Activated B cell treated with CpG ODN at 0.5 μM for 24 hours (primary cell): ENCODE measurements at regions not wholly inside any gene's neighbourhood (a gene's known extent, or its start where the extent isn't known, plus 50 kb on each side); places are given as distances from the start of the nearest gene placed in this dataset.
A peak's percentile ranks its signal among the peaks of the same experiment; 100 is the strongest.

Source experiments
- ATAC-seq: fragments of 200-7000 bp; cut with Tn5 transposase; one replicate; pipeline ENCODE4 v1.10.0; 2021; ENCODE audit warnings: low read depth, mild to moderate bottlenecking, moderate library complexity
- CTCF ChIA-PET: fragments of 350-600 bp; sonication (Branson Sonifier 250); formaldehyde crosslinking; loops from one replicate; lab custom pipeline; 2021; ENCODE audit warnings: antibody characterized with exemption; lab: Charles Lee
- POLR2A ChIA-PET: fragments of 350-600 bp; sonication (Branson Sonifier 250); formaldehyde crosslinking; loops from one replicate; lab custom pipeline; 2021; ENCODE audit warnings: antibody characterized with exemption; lab: Charles Lee
- DNase-seq: peaks from one replicate; pipeline ENCODE4 v3.0.0; 2022
- H3K27ac Mint-ChIP-seq: one replicate; pipeline ENCODE4 v1.8.0; 2020; ENCODE audit warnings: mixed read lengths
- H3K27me3 Mint-ChIP-seq: one replicate; pipeline ENCODE4 v1.8.0; 2021; ENCODE audit warnings: mixed read lengths
- H3K36me3 Mint-ChIP-seq: one replicate; pipeline ENCODE4 v1.8.0; 2021; ENCODE audit warnings: low read depth, mixed read lengths
- H3K4me1 Mint-ChIP-seq: one replicate; pipeline ENCODE4 v1.8.0; 2021; ENCODE audit warnings: mixed read lengths
- H3K4me3 Mint-ChIP-seq: one replicate; pipeline ENCODE4 v1.8.0; 2020; ENCODE audit warnings: mild to moderate bottlenecking, mixed read lengths
- H3K9me3 Mint-ChIP-seq: one replicate; pipeline ENCODE4 v1.8.0; 2020; ENCODE audit warnings: mixed read lengths
- intact Hi-C: fragments of 100-400 bp; cut with micrococcal nuclease; formaldehyde crosslinking; loops from one replicate; pipeline ENCODE4 v1.15.1; 2024
- TF ChIP-seq, protein P1 (sequence below): fragments of 200-600 bp; IDR thresholded peaks from one replicate; pipeline ENCODE4 v1.8.0; 2022; ENCODE audit warnings: antibody characterized with exemption, mild to moderate bottlenecking

DNA sequence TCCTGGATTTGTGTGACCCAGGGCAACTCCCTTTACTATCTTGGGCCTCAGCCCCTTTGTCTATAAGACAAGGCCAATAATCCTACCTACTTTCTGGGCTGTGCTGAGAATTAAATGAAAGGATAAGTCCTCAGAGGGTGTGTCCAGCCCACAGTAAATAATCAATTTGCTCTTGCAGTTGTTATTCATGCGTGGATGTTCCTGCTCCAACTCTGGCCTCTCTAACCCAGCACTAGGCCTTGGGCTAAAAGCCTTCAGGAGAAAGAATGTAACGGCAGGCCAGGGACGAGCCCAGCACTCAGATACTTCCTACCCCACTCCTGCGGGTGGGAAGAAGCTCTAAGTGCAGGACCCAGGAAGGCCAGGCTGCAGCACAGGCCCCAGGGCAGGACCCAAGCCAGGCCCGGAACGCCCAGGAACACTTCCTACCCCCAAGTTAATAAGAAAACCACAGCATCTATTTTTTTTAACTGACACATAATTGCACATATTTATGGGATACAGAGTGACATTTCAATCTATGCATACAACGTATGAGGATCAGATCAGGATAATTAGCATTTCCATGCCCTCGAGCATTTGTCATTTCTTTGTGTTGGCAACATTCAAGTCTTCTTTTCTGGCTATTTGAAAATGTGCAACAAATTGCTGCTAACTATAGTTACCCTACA is 179.6 kb upstream of the RBPJ start:
- CTCF ChIA-PET = no interaction called here
- Mint-ChIP-seq H3K9me3 (no peaks in the 10 kb centered on the region), H3K4me3 (no peak overlapping the region), H3K36me3 (no peaks in the 10 kb centered on the region), H3K4me1 (peaks cover 12% of the 10 kb centered on the region), H3K27me3 (no peaks in the 10 kb centered on the region), H3K27ac (no peak overlapping the region)
- TF ChIP-seq, protein P1, sequence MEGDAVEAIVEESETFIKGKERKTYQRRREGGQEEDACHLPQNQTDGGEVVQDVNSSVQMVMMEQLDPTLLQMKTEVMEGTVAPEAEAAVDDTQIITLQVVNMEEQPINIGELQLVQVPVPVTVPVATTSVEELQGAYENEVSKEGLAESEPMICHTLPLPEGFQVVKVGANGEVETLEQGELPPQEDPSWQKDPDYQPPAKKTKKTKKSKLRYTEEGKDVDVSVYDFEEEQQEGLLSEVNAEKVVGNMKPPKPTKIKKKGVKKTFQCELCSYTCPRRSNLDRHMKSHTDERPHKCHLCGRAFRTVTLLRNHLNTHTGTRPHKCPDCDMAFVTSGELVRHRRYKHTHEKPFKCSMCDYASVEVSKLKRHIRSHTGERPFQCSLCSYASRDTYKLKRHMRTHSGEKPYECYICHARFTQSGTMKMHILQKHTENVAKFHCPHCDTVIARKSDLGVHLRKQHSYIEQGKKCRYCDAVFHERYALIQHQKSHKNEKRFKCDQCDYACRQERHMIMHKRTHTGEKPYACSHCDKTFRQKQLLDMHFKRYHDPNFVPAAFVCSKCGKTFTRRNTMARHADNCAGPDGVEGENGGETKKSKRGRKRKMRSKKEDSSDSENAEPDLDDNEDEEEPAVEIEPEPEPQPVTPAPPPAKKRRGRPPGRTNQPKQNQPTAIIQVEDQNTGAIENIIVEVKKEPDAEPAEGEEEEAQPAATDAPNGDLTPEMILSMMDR = no peak
- POLR2A ChIA-PET = interaction anchor here (0.8 kb wide), 1 partner anchor 179 kb away, joined by 4 read pairs; no protein-coding TSS in a partner anchor
- DNase-seq (no peak), ATAC-seq (no peak)
- intact Hi-C loops = no loop called here

DNA sequence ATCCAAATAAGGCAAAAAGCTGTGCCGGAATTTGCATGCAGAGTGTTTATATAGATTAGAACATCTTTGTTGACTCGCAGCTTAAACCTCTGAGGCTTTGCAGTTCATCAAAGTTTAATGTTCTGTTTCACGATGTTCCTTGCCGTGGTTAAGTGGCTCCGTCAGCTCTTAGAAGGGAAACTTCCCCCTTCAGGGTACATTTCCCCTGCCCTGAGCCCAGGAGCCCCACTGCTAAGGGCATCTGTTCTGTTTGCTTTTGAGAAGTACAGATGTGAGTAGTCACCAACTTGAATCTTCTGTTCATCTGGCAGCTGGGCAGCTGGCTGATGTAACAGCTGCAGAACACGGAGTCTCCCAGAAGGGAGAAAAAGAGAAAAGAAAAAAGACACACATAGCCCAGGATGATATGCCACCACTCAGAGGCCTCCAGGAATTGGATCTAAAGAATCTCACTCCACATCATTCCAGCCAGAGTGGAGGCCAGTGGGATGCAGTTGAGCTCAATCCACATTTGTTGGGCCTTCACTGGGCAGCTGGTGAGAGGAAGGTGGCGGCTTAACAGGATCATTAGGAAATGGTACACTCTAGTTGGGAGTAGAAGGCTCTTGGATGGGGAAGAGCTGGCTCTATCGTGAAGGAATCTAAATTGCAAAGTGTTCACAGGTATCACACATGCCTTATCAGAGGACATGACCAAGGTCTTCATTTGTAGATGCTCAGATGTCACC is 178.7 kb upstream of the RBPJ start:
- ChIA-PET CTCF (no interaction called here), POLR2A (interaction anchor here (0.8 kb wide), 1 partner anchor 178 kb away, joined by 4 read pairs; no protein-coding TSS in a partner anchor)
- DNase-seq (no peak), ATAC-seq (peak; percentile 66)
- no peaks in the 10 kb centered on the region for H3K27me3 Mint-ChIP-seq
- H3K4me3 Mint-ChIP-seq = no peak overlapping the region
- H3K27ac Mint-ChIP-seq = peak overlapping the region; percentile 21
- peaks cover 12% of the 10 kb centered on the region for H3K4me1 Mint-ChIP-seq
- no peaks in the 10 kb centered on the region for H3K36me3 Mint-ChIP-seq
- H3K9me3 Mint-ChIP-seq = no peaks in the 10 kb centered on the region
- TF ChIP-seq, protein P1 = no peak
- intact Hi-C loops = no loop called here

DNA sequence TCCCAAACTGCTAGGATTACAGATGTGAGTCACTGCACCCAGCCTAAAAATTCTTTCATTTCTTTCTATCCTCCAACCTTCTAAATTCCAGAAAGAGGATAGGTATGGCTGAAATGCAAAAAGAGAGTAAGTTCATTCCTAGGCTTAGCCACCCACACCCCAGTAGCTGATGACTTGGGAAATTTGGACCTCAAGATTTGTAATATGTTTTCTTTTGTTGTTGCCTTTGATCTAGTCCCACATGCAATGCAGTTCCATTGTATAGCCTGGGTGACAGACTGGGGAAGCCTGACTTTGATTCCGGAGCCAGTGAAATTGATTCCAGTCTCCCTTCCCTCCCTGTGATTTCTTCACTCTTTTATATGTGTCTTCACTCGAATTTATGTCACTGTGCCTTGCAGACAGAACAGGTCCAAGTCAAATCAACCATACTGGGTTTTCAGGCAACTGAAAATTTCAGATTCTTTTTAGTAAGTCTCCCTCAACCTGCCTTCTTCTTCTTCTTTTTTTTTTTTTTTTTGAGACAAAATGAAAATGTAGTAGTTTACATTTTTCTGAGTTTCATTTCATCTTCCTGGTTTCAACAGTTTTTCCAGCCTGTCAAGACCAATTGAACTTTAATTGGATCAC is 176.2 kb upstream of the RBPJ start:
- TF ChIP-seq, protein P1 = no peak
- intact Hi-C loops = no loop called here
- POLR2A ChIA-PET = no interaction called here
- Mint-ChIP-seq H3K4me3 (no peak overlapping the region), H3K9me3 (no peaks in the 10 kb centered on the region), H3K27ac (no peak overlapping the region), H3K4me1 (peaks cover 12% of the 10 kb centered on the region), H3K36me3 (no peaks in the 10 kb centered on the region), H3K27me3 (no peaks in the 10 kb centered on the region)
- DNase-seq (no peak), ATAC-seq (no peak)
- CTCF ChIA-PET = no interaction called here

DNA sequence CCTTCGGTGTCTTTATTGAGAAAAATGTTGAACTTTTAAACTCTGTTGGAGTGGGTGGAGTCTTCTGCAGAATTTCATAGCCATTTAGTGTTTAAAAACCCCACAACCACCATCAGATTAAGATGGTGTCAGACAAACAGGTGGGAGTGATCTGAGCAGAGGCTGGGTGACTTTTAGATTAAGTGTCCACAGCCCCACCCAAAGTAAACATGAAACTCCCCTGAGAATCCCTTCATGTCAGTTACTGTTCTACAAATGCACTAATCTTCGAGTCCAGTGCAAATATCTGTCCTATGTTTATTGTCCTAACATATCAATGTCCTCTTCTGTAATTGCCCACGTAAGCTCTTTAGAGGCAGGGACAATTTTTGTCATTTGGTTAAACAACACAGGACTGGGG is 175.6 kb upstream of the RBPJ start:
- ChIA-PET POLR2A (no interaction called here), CTCF (no interaction called here)
- Mint-ChIP-seq H3K36me3 (no peaks in the 10 kb centered on the region), H3K27me3 (no peaks in the 10 kb centered on the region), H3K4me1 (peaks cover 12% of the 10 kb centered on the region), H3K9me3 (no peaks in the 10 kb centered on the region), H3K4me3 (no peak overlapping the region), H3K27ac (no peak overlapping the region)
- no peak for ATAC-seq
- DNase-seq = no peak
- TF ChIP-seq, protein P1 = no peak
- intact Hi-C loops = no loop called here

DNA sequence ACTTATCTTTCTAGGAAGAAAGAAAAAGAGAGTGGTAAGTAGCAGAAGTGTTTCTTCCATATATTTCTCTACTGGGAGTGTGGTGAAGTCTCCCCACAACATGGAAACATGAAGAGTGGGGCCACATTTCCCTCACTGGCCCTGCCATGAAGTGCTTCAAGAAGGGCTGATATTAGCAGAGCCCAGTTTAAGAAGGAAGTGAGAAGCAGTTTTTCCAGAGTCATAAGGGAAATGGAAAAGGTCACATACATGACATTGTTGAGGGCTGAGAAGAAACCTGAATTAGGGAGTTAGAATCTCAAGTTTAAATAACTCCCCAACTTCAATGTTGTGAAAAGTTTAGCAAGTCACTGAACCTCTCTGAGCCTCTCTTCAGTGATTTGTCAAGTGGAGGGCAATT is 171.9 kb upstream of the RBPJ start:
- no peak overlapping the region for H3K4me3 Mint-ChIP-seq
- no peaks in the 10 kb centered on the region for H3K9me3 Mint-ChIP-seq
- POLR2A ChIA-PET = no interaction called here
- CTCF ChIA-PET = no interaction called here
- H3K36me3 Mint-ChIP-seq = no peaks in the 10 kb centered on the region
- no peak overlapping the region for H3K27ac Mint-ChIP-seq
- TF ChIP-seq, protein P1 = no peak
- peaks cover 5% of the 10 kb centered on the region for H3K4me1 Mint-ChIP-seq
- intact Hi-C loops = no loop called here
- ATAC-seq (no peak), DNase-seq (no peak)
- no peaks in the 10 kb centered on the region for H3K27me3 Mint-ChIP-seq
